ENCODE measurements at regions not wholly inside any gene's neighbourhood (a gene's known extent, or its start where the extent isn't known, plus 50 kb on each side); places are given as distances from the start of the nearest gene placed in this dataset.

- H3K27me3 ChIP-seq (ENCODE audit: insufficient read depth, low read length): no peaks in the 10 kb centered on the region
- H3K36me3 ChIP-seq (ENCODE audit: insufficient read depth, low read length): no peaks in the 10 kb centered on the region
- no peaks in the 10 kb centered on the region for H3K9me3 ChIP-seq (ENCODE audit: low read depth, low read length)
- no peaks in the 10 kb centered on the region for H4K20me1 ChIP-seq (ENCODE audit: insufficient read depth, low read length)
- peaks cover 25% of the 10 kb centered on the region for H3K4me1 ChIP-seq (ENCODE audit: insufficient read depth, low read length)
- no peaks in the 10 kb centered on the region for H3K79me2 ChIP-seq (ENCODE audit: insufficient read depth, low read length)
- no peak overlapping the region for H3K4me3 ChIP-seq (ENCODE audit: insufficient read depth, low read length)
- no peak overlapping the region for H3K27ac ChIP-seq (ENCODE audit: low read depth, low read length)
- no peak for TF ChIP-seq CTCF (IDR thresholded peaks at IDR 0.05; ENCODE audit: extremely low read depth, low read depth, low read length)
- no peak overlapping the region for H3K4me2 ChIP-seq (ENCODE audit: insufficient read depth, low read length)
- DNase-seq (ENCODE audit: insufficient read length, low spot score, missing footprints): no peak
- H2AFZ ChIP-seq (ENCODE audit: low read length): no peak overlapping the region
Observed at GRCh38 chr5:159514229-159514810, 184.0 kb upstream of the IL12B start.

DNA sequence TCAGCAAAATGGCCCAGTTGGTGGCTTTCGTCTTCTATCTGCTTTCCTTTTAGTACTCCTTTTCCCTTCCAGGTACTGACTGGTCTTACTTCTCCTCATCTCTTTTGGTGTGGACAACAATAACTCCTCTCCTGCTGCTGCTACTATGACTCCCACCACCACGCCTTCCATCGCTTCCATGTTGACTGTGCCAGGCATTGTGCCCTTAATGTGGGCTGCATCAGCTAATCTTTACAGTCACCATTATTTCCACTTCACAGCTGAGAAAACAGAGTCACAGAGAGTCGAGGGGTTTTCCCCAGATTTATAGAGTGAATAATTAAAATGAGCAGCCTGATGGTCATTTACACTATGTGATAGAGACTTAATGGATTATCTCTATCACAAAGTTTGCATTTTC, 184.9 kb upstream of the IL12B start:
- Histone ChIP-seq H3K36me3 (ENCODE audit: insufficient read depth, low read length) (no peaks in the 10 kb centered on the region), H4K20me1 (ENCODE audit: insufficient read depth, low read length) (no peaks in the 10 kb centered on the region), H3K27ac (ENCODE audit: low read depth, low read length) (no peak overlapping the region), H3K27me3 (ENCODE audit: insufficient read depth, low read length) (no peaks in the 10 kb centered on the region), H3K9me3 (ENCODE audit: low read depth, low read length) (no peaks in the 10 kb centered on the region), H3K4me1 (ENCODE audit: insufficient read depth, low read length) (peaks cover 28% of the 10 kb centered on the region), H3K79me2 (ENCODE audit: insufficient read depth, low read length) (no peaks in the 10 kb centered on the region), H2AFZ (ENCODE audit: low read length) (no peak overlapping the region), H3K4me2 (ENCODE audit: insufficient read depth, low read length) (no peak overlapping the region), H3K4me3 (ENCODE audit: insufficient read depth, low read length) (no peak overlapping the region)
- TF ChIP-seq CTCF (IDR thresholded peaks at IDR 0.05; ENCODE audit: extremely low read depth, low read depth, low read length): no peak
- no peak for DNase-seq (ENCODE audit: insufficient read length, low spot score, missing footprints)

- Histone ChIP-seq H3K27ac (ENCODE audit: low read depth, low read length) (no peak overlapping the region), H3K27me3 (ENCODE audit: insufficient read depth, low read length) (no peaks in the 10 kb centered on the region), H2AFZ (ENCODE audit: low read length) (no peak overlapping the region), H3K4me1 (ENCODE audit: insufficient read depth, low read length) (peaks cover 21% of the 10 kb centered on the region), H3K79me2 (ENCODE audit: insufficient read depth, low read length) (no peaks in the 10 kb centered on the region), H4K20me1 (ENCODE audit: insufficient read depth, low read length) (no peaks in the 10 kb centered on the region), H3K4me2 (ENCODE audit: insufficient read depth, low read length) (no peak overlapping the region), H3K4me3 (ENCODE audit: insufficient read depth, low read length) (no peak overlapping the region), H3K36me3 (ENCODE audit: insufficient read depth, low read length) (no peaks in the 10 kb centered on the region), H3K9me3 (ENCODE audit: low read depth, low read length) (no peaks in the 10 kb centered on the region)
- no peak for DNase-seq (ENCODE audit: insufficient read length, low spot score, missing footprints)
- TF ChIP-seq CTCF (IDR thresholded peaks at IDR 0.05; ENCODE audit: extremely low read depth, low read depth, low read length): peak; percentile 82
Observed at GRCh38 chr5:159515909-159516415, 185.7 kb upstream of the IL12B start.

DNA sequence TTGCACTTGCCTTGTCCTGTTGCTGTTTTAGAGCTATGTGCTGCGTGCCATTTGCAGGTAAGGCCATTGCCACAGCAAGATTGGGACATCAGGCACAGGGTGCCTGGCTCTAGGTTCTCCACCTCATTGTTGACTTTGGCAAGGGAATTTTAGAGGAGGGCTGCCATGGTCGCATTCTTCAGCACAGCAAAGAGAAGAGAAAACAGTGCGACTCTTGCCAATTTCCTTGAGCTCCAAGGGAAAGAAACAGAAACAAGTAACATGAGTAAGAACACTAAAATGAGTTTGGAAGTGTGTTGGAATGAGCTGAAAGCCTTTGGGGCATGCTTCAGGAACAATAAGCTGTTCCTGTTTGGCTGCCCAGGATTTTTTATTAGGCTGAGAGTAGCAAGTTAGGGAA, 188.1 kb upstream of the IL12B start:
- no peaks in the 10 kb centered on the region for H3K27me3 ChIP-seq (ENCODE audit: insufficient read depth, low read length)
- H3K36me3 ChIP-seq (ENCODE audit: insufficient read depth, low read length): no peaks in the 10 kb centered on the region
- no peak overlapping the region for H3K4me2 ChIP-seq (ENCODE audit: insufficient read depth, low read length)
- H3K27ac ChIP-seq (ENCODE audit: low read depth, low read length): no peak overlapping the region
- peaks cover 11% of the 10 kb centered on the region for H3K4me1 ChIP-seq (ENCODE audit: insufficient read depth, low read length)
- no peak for TF ChIP-seq CTCF (IDR thresholded peaks at IDR 0.05; ENCODE audit: extremely low read depth, low read depth, low read length)
- H2AFZ ChIP-seq (ENCODE audit: low read length): no peak overlapping the region
- no peaks in the 10 kb centered on the region for H4K20me1 ChIP-seq (ENCODE audit: insufficient read depth, low read length)
- no peak overlapping the region for H3K4me3 ChIP-seq (ENCODE audit: insufficient read depth, low read length)
- peak; percentile 80 for DNase-seq (ENCODE audit: insufficient read length, low spot score, missing footprints)
- H3K79me2 ChIP-seq (ENCODE audit: insufficient read depth, low read length): no peaks in the 10 kb centered on the region
- no peaks in the 10 kb centered on the region for H3K9me3 ChIP-seq (ENCODE audit: low read depth, low read length)

Measured in osteoblast (primary cell).